Activated gamma-delta T cell treated with anti-CD3 and anti-CD28 coated beads, Interleukin-2, amount 50 U/mL, for 16 hours (primary cell): ENCODE measurements at regions not wholly inside any gene's neighbourhood (a gene's known extent, or its start where the extent isn't known, plus 50 kb on each side); places are given as distances from the start of the nearest gene placed in this dataset.

Source experiments
- DNase-seq: peaks from one replicate; pipeline ENCODE4 v3.0.0-alpha.2; 2020; ENCODE audit warnings: low read depth

GRCh38 chrX:16445166-16445752 lies 204.7 kb upstream of the S100G start:
- DNase-seq, result peak; percentile 16

GRCh38 chrX:16451334-16451733 lies 198.6 kb upstream of the S100G start:
- no peak for DNase-seq

GRCh38 chrX:16454926-16455325 lies 195.0 kb upstream of the S100G start:
- DNase-seq, result no peak

GRCh38 chrX:16457239-16457638 lies 192.7 kb upstream of the S100G start:
- no peak for DNase-seq

GRCh38 chrX:16458208-16458607 lies 191.8 kb upstream of the S100G start:
- DNase-seq, result no peak

GRCh38 chrX:16459008-16459407 lies 190.9 kb upstream of the S100G start:
- no peak for DNase-seq

GRCh38 chrX:16461968-16462367 lies 188.0 kb upstream of the S100G start:
- no peak for DNase-seq

GRCh38 chrX:16462912-16463311 lies 187.0 kb upstream of the S100G start:
- DNase-seq, result no peak

GRCh38 chrX:16464369-16464768 lies 185.6 kb upstream of the S100G start:
- DNase-seq, result no peak

- no peak for DNase-seq
These were observed 184.7 kb upstream of the S100G start for GRCh38 chrX:16465081-16465876.

GRCh38 chrX:16466640-16467432 lies 183.1 kb upstream of the S100G start:
- DNase-seq, result no peak

GRCh38 chrX:16469870-16470269 lies 180.1 kb upstream of the S100G start:
- no peak for DNase-seq

- DNase-seq, result no peak
These were observed 177.6 kb upstream of the S100G start for GRCh38 chrX:16472345-16472744.

GRCh38 chrX:16474511-16474910 lies 175.4 kb upstream of the S100G start:
- no peak for DNase-seq

GRCh38 chrX:16476009-16476408 lies 173.9 kb upstream of the S100G start:
- DNase-seq, result no peak

- DNase-seq, result no peak
These were observed 173.3 kb upstream of the S100G start for GRCh38 chrX:16476692-16477091.

GRCh38 chrX:16479206-16479869 lies 170.6 kb upstream of the S100G start:
- no peak for DNase-seq

GRCh38 chrX:16480049-16480448 lies 169.9 kb upstream of the S100G start:
- DNase-seq, result no peak

GRCh38 chrX:16484338-16484737 lies 165.6 kb upstream of the S100G start:
- no peak for DNase-seq

GRCh38 chrX:16487620-16488385 lies 162.2 kb upstream of the S100G start:
- no peak for DNase-seq

- no peak for DNase-seq
These were observed 161.0 kb upstream of the S100G start for GRCh38 chrX:16488959-16489358.

- DNase-seq, result no peak
These were observed 158.5 kb upstream of the S100G start for GRCh38 chrX:16491461-16491860.
